ENCODE measurements at regions not wholly inside any gene's neighbourhood (a gene's known extent, or its start where the extent isn't known, plus 50 kb on each side); places are given as distances from the start of the nearest gene placed in this dataset.

DNA sequence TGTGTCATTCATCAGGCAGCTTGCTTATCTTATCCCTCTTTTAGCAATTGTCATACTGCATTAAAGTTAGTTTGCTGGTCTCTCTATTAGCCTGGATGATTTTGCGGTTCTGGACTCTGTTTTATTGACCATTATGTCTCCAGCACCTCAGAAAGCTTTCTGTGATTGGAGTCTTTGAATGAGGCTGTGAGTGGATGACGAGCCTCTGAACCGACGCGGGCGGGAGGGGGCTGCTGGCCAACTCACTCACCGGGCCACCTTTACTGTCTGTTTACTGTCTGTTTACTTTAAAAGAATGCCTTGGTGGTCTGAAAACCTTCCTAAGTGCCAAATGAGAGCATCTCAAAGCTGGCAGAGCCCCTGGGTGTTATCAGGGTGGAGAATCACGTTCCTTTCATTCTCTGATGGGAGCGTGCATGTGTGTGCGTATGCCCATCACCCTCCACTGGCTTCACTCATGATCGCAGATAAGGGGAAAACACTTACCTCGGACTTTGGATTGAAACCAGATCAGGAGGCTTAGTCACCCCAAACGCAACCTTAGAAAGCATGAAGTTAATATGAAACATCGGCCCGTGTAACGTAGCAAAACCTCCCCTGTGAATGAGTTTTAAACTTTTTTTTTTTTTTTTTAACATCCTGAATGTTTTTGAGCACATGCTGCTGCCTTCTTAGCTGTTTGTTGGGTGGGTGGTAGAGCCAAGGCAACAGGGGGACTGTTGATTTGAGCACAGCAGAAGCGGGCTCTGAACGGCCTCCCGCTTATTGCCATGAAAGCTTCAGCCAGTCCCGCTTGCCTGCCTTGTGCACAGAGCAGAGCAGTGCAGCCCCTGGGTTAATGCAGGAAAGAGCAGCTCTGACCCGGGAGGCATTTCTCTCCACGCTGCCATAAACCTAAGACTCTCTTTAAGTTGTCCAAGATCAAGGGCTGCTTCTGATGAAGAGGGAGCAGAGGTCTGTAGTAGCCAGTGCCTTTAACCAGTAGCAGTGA is 173.6 kb downstream of the GADD45G start:
- TF ChIP-seq, protein P1, sequence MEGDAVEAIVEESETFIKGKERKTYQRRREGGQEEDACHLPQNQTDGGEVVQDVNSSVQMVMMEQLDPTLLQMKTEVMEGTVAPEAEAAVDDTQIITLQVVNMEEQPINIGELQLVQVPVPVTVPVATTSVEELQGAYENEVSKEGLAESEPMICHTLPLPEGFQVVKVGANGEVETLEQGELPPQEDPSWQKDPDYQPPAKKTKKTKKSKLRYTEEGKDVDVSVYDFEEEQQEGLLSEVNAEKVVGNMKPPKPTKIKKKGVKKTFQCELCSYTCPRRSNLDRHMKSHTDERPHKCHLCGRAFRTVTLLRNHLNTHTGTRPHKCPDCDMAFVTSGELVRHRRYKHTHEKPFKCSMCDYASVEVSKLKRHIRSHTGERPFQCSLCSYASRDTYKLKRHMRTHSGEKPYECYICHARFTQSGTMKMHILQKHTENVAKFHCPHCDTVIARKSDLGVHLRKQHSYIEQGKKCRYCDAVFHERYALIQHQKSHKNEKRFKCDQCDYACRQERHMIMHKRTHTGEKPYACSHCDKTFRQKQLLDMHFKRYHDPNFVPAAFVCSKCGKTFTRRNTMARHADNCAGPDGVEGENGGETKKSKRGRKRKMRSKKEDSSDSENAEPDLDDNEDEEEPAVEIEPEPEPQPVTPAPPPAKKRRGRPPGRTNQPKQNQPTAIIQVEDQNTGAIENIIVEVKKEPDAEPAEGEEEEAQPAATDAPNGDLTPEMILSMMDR (IDR thresholded peaks at IDR 0.05; ENCODE audit: low read depth, low read length): no peak
- TF ChIP-seq POLR2A (IDR thresholded peaks at IDR 0.05; ENCODE audit: extremely low read depth, insufficient read length): no peak
- TF ChIP-seq, protein P2, sequence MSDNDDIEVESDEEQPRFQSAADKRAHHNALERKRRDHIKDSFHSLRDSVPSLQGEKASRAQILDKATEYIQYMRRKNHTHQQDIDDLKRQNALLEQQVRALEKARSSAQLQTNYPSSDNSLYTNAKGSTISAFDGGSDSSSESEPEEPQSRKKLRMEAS (IDR thresholded peaks at IDR 0.05; ENCODE audit: low read depth, low read length): no peak
